HCT116 (cell line): ENCODE measurements at regions not wholly inside any gene's neighbourhood (a gene's known extent, or its start where the extent isn't known, plus 50 kb on each side); places are given as distances from the start of the nearest gene placed in this dataset.

Experiments
- ATAC-seq: fragments of 200-7000 bp; cut with Tn5 transposase; 2 replicates; pipeline ENCODE4 v1.9.1; 2020; ENCODE audit warnings: mild to moderate bottlenecking, moderate library complexity
- BruUV-seq: library from RNA; stranded (reverse); fragments of 400-500 nt; replicated peaks from 2 replicates; lab custom pipeline; 2021; lab: Mats Ljungman, UMichigan
- CTCF ChIA-PET: fragments of 300-600 bp; sonication (Branson Sonifier 250); formaldehyde crosslinking; loops from one replicate; lab custom pipeline; 2021; ENCODE audit warnings: antibody characterized with exemption; lab: Charles Lee
- POLR2A ChIA-PET: fragments of 300-600, 350-600 bp; sonication (Branson Sonifier 250); formaldehyde crosslinking; loops from one replicate; lab custom pipeline; 2021; ENCODE audit warnings: antibody characterized with exemption; lab: Charles Lee
- RAD21 ChIA-PET, 2 experiments: fragments of 300-600 bp; sonication (Branson Sonifier 250); formaldehyde crosslinking; loops; one replicate each; lab custom pipeline; 2023; ENCODE audit warnings: low total read pairs in 2 of 2; ENCODE audit not compliant: uncharacterized antibody in 2 of 2, unreplicated experiment in 2 of 2, low non-redundant PET in 1 of 2; lab: Charles Lee
- DNase-seq: peaks from one replicate; pipeline ENCODE4 v3.0.0-alpha.2; 2010; ENCODE audit warnings: low read depth, low spot score
- H2AFZ ChIP-seq: fragments of 200-600 bp; shearing (Covaris generic), sonication (generic); 2 replicates; pipeline ENCODE4 v1.6.1; 2017; ENCODE audit warnings: low read depth, mixed run types, mixed read lengths, antibody characterized with exemption, low read length; ENCODE audit not compliant: poor library complexity, severe bottlenecking
- H3K27ac ChIP-seq: 2 replicates; pipeline ENCODE4 v1.5.1; 2012; ENCODE audit warnings: low read depth, low read length
- H3K27me3 ChIP-seq: fragments of 200-600 bp; sonication (generic); 2 replicates; pipeline ENCODE4 v1.6.1; 2016; ENCODE audit warnings: mixed run types, low read length, mixed read lengths; ENCODE audit not compliant: insufficient read depth
- H3K36me3 ChIP-seq, 2 experiments: fragments of 200-500 bp in 1 of 2; fragments of 200-600 bp in 1 of 2; sonication (Bioruptor generic) in 1 of 2; sonication (generic) in 1 of 2; 2 replicates each; pipeline versions ENCODE4 v1.5.1 to v1.6.1; 2014 to 2016; ENCODE audit warnings: low read length in 2 of 2, inconsistent platforms in 1 of 2, mixed read lengths in 1 of 2, mixed run types in 1 of 2; ENCODE audit not compliant: insufficient read depth in 2 of 2, control insufficient read depth in 1 of 2
- H3K4me1 ChIP-seq, 2 experiments: fragments of 200-600 bp in 1 of 2; sonication (generic) in 1 of 2; 2 replicates each; pipeline versions ENCODE4 v1.5.1 to v1.6.1; 2012 to 2017; ENCODE audit warnings: low read length in 2 of 2, inconsistent platforms in 1 of 2, mild to moderate bottlenecking in 1 of 2, mixed read lengths in 1 of 2, mixed run types in 1 of 2, moderate library complexity in 1 of 2; ENCODE audit not compliant: insufficient read depth in 2 of 2, control insufficient read depth in 1 of 2
- H3K4me2 ChIP-seq: fragments of 200-600 bp; sonication (generic); 2 replicates; pipeline ENCODE4 v1.6.1; 2017; ENCODE audit warnings: mixed run types, low read length, mixed read lengths
- H3K4me3 ChIP-seq, 2 experiments: fragments of 200-600 bp in 1 of 2; sonication (generic) in 1 of 2; replicated peaks in 1 of 2; 2 replicates each; pipeline ENCODE4 v1.5.1; 2011 to 2016; ENCODE audit warnings: low read length in 2 of 2, control low read depth in 1 of 2, low read depth in 1 of 2, mild to moderate bottlenecking in 1 of 2, mixed read lengths in 1 of 2, mixed run types in 1 of 2
- H3K79me2 ChIP-seq: fragments of 200-600 bp; sonication (generic); 2 replicates; pipeline ENCODE4 v1.6.1; 2017; ENCODE audit warnings: mild to moderate bottlenecking, mixed run types, low read length, moderate library complexity, mixed read lengths; ENCODE audit not compliant: insufficient read depth
- H3K9ac ChIP-seq: fragments of 200-600 bp; sonication (generic); 2 replicates; pipeline ENCODE4 v1.6.1; 2016; ENCODE audit warnings: low read length, mixed read lengths
- H3K9me2 ChIP-seq: fragments of 200-600 bp; sonication (generic), shearing (Covaris generic); 2 replicates; pipeline ENCODE4 v1.6.1; 2017; ENCODE audit warnings: mixed run types, mild to moderate bottlenecking, moderate library complexity; ENCODE audit not compliant: insufficient read depth
- H3K9me3 ChIP-seq, 2 experiments: fragments of 200-500 bp in 1 of 2; fragments of 200-600 bp in 1 of 2; sonication (Bioruptor generic) in 1 of 2; sonication (generic) in 1 of 2; 2 replicates each; pipeline ENCODE4 v1.6.1; 2014 to 2017; ENCODE audit warnings: low read length in 2 of 2, mixed read lengths in 2 of 2, inconsistent platforms in 1 of 2, low read depth in 1 of 2, mild to moderate bottlenecking in 1 of 2, mixed run types in 1 of 2, moderate library complexity in 1 of 2; ENCODE audit not compliant: control insufficient read depth in 1 of 2, insufficient read depth in 1 of 2
- H4K20me1 ChIP-seq: fragments of 200-600 bp; sonication (generic), shearing (Covaris generic); 2 replicates; pipeline ENCODE4 v1.6.1; 2017; ENCODE audit warnings: mixed run types, mild to moderate bottlenecking, moderate library complexity; ENCODE audit not compliant: insufficient read depth
- EGR1 ChIP-seq: IDR thresholded peaks from 2 replicates; pipeline ENCODE4 v1.6.1; 2012; ENCODE audit warnings: low read depth
- ELF1 ChIP-seq: IDR thresholded peaks from 2 replicates; pipeline ENCODE4 v1.6.1; 2012; ENCODE audit warnings: low read depth, borderline replicate concordance
- EZH2 ChIP-seq: fragments of 200-600 bp; sonication (generic); IDR thresholded peaks from 2 replicates; pipeline ENCODE4 v1.6.1; 2017; ENCODE audit warnings: antibody characterized with exemption, mixed run types
- FOSL1 ChIP-seq: IDR thresholded peaks from 2 replicates; pipeline ENCODE4 v1.6.1; 2012; ENCODE audit warnings: low read depth
- POLR2AphosphoS5 ChIP-seq: IDR thresholded peaks from 2 replicates; pipeline ENCODE4 v1.6.1; 2011; ENCODE audit warnings: mild to moderate bottlenecking, low read depth, low read length, moderate library complexity
- RAD21 ChIP-seq: IDR thresholded peaks from 2 replicates; pipeline ENCODE4 v1.6.1; 2012; ENCODE audit warnings: low read depth, mild to moderate bottlenecking
- SP1 ChIP-seq: IDR thresholded peaks from 2 replicates; pipeline ENCODE4 v1.6.1; 2012; ENCODE audit warnings: low read depth
- ZNF274 ChIP-seq: fragments of 200-500 bp; sonication (Bioruptor generic); IDR thresholded peaks from 2 replicates; pipeline ENCODE4 v1.6.1; 2014; ENCODE audit warnings: mild to moderate bottlenecking, low read depth, low read length, inconsistent platforms
- intact Hi-C: fragments of 100-400 bp; cut with micrococcal nuclease; formaldehyde crosslinking; loops from 2 replicates; pipeline ENCODE4 v1.10.0; 2022
- TF ChIP-seq, protein P1 (sequence below), 3 experiments: fragments of 200-600 bp in 1 of 3; sonication (generic) in 1 of 3; IDR thresholded peaks in 2 of 3; conservative IDR thresholded peaks in 1 of 3; 2 replicates each; pipeline ENCODE4 v1.5.1; 2012 to 2017; ENCODE audit warnings: low read depth in 2 of 3, low read length in 2 of 3, antibody characterized with exemption in 1 of 3, borderline replicate concordance in 1 of 3, control low read depth in 1 of 3, mild to moderate bottlenecking in 1 of 3, mixed read lengths in 1 of 3, mixed run types in 1 of 3, moderate library complexity in 1 of 3; ENCODE audit not compliant: insufficient read depth in 1 of 3
- TF ChIP-seq, protein P2 (sequence below): IDR thresholded peaks from 2 replicates; pipeline ENCODE4 v1.6.1; 2012
- TF ChIP-seq, protein P3 (sequence below): IDR thresholded peaks from 2 replicates; pipeline ENCODE4 v1.6.1; 2011; ENCODE audit warnings: mild to moderate bottlenecking, low read length, moderate library complexity; ENCODE audit not compliant: insufficient replicate concordance; ENCODE audit errors: extremely low read depth

DNA sequence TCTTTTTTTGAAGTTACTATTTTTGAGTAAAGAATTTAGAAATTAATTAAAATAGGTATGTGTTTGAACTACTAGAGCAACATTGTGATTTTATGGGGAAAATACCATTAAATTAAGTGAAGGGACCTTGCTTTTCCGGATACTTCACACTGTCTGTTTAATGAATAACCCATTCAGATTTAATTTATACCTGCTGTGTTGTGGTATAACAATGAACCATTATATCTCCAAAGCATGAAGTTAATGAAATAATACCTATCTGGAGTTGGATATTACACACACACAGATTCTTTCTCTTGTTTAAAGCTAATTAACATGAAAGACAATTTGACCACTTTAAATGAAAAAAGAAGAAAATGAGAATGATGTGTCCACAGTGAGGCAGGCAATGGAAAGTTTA is 195.0 kb upstream of the GPRIN3 start:
- BruUV-seq, result no TSS peak
- no peaks in the 10 kb centered on the region for H3K9me2 ChIP-seq
- H2AFZ ChIP-seq, result no peak overlapping the region
- DNase-seq (no peak), ATAC-seq (no peak)
- TF ChIP-seq, protein P1, sequence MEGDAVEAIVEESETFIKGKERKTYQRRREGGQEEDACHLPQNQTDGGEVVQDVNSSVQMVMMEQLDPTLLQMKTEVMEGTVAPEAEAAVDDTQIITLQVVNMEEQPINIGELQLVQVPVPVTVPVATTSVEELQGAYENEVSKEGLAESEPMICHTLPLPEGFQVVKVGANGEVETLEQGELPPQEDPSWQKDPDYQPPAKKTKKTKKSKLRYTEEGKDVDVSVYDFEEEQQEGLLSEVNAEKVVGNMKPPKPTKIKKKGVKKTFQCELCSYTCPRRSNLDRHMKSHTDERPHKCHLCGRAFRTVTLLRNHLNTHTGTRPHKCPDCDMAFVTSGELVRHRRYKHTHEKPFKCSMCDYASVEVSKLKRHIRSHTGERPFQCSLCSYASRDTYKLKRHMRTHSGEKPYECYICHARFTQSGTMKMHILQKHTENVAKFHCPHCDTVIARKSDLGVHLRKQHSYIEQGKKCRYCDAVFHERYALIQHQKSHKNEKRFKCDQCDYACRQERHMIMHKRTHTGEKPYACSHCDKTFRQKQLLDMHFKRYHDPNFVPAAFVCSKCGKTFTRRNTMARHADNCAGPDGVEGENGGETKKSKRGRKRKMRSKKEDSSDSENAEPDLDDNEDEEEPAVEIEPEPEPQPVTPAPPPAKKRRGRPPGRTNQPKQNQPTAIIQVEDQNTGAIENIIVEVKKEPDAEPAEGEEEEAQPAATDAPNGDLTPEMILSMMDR (IDR thresholded peaks at IDR 0.05 in 2 of 3, conservative IDR thresholded peaks at IDR 0.05 in 1 of 3; ENCODE audit: borderline replicate concordance in 1 of 3, insufficient read depth in 1 of 3, low read depth in 2 of 3, low read length in 2 of 3), result no peak
- no peak for TF ChIP-seq ELF1
- TF ChIP-seq ZNF274, result no peak
- TF ChIP-seq, protein P2, sequence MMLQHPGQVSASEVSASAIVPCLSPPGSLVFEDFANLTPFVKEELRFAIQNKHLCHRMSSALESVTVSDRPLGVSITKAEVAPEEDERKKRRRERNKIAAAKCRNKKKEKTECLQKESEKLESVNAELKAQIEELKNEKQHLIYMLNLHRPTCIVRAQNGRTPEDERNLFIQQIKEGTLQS, result no peak
- no peak for TF ChIP-seq FOSL1
- TF ChIP-seq RAD21, result no peak
- TF ChIP-seq SP1, result no peak
- TF ChIP-seq EGR1, result no peak
- no peak for TF ChIP-seq EZH2
- no peak for TF ChIP-seq POLR2AphosphoS5
- TF ChIP-seq, protein P3, sequence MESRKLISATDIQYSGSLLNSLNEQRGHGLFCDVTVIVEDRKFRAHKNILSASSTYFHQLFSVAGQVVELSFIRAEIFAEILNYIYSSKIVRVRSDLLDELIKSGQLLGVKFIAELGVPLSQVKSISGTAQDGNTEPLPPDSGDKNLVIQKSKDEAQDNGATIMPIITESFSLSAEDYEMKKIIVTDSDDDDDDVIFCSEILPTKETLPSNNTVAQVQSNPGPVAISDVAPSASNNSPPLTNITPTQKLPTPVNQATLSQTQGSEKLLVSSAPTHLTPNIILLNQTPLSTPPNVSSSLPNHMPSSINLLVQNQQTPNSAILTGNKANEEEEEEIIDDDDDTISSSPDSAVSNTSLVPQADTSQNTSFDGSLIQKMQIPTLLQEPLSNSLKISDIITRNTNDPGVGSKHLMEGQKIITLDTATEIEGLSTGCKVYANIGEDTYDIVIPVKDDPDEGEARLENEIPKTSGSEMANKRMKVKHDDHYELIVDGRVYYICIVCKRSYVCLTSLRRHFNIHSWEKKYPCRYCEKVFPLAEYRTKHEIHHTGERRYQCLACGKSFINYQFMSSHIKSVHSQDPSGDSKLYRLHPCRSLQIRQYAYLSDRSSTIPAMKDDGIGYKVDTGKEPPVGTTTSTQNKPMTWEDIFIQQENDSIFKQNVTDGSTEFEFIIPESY, result no peak
- H3K4me1 ChIP-seq, result no peaks in the 10 kb centered on the region
- no peaks in the 10 kb centered on the region for H3K36me3 ChIP-seq
- intact Hi-C loops, result no loop called here
- H3K4me2 ChIP-seq, result no peak overlapping the region
- H3K79me2 ChIP-seq, result no peaks in the 10 kb centered on the region
- H3K9ac ChIP-seq, result no peak overlapping the region
- RAD21 ChIA-PET, result no interaction called here
- CTCF ChIA-PET, result no interaction called here
- no peak overlapping the region for H3K4me3 ChIP-seq
- POLR2A ChIA-PET, result no interaction called here
- H3K27me3 ChIP-seq, result no peaks in the 10 kb centered on the region
- H3K27ac ChIP-seq, result no peak overlapping the region
- H3K9me3 ChIP-seq, result no peaks in the 10 kb centered on the region
- H4K20me1 ChIP-seq, result no peaks in the 10 kb centered on the region
